ENCODE measurements at regions not wholly inside any gene's neighbourhood (a gene's known extent, or its start where the extent isn't known, plus 50 kb on each side); places are given as distances from the start of the nearest gene placed in this dataset.

DNA sequence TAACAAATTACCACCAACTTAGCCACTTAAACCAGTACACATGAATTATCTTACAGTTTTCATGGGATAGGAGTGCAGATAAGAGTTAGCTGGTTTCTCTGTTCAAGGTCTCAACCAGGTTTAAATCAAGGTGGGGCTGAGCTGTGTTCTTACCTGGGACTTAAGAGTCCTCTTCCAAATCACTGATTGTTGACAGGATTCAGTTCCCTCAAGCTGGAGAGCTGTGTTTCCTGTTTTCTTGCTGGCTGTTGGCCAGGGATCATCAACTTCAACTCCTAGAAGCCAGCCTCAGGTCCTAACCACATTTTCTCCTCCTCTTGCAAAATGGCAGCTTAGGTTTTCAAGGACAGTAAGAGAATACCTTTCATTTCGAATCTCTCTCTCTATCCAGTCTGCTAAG, 123.8 kb upstream of the CHRM3 start:
- TF ChIP-seq, protein P1, sequence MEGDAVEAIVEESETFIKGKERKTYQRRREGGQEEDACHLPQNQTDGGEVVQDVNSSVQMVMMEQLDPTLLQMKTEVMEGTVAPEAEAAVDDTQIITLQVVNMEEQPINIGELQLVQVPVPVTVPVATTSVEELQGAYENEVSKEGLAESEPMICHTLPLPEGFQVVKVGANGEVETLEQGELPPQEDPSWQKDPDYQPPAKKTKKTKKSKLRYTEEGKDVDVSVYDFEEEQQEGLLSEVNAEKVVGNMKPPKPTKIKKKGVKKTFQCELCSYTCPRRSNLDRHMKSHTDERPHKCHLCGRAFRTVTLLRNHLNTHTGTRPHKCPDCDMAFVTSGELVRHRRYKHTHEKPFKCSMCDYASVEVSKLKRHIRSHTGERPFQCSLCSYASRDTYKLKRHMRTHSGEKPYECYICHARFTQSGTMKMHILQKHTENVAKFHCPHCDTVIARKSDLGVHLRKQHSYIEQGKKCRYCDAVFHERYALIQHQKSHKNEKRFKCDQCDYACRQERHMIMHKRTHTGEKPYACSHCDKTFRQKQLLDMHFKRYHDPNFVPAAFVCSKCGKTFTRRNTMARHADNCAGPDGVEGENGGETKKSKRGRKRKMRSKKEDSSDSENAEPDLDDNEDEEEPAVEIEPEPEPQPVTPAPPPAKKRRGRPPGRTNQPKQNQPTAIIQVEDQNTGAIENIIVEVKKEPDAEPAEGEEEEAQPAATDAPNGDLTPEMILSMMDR (IDR thresholded peaks at IDR 0.05): no peak
- no peak for TF ChIP-seq POLR2A (IDR thresholded peaks at IDR 0.05)

All from adrenal gland (tissue), 5 donors.